RWPE2 (cell line): ENCODE measurements at regions not wholly inside any gene's neighbourhood (a gene's known extent, or its start where the extent isn't known, plus 50 kb on each side); places are given as distances from the start of the nearest gene placed in this dataset.

Experiments
- ATAC-seq: fragments of 200-7000 bp; cut with Tn5 transposase; 3 replicates; pipeline ENCODE4 v1.9.1; 2021; ENCODE audit warnings: low read depth
- DNase-seq: peaks from one replicate; pipeline ENCODE4 v3.0.0-alpha.2; 2020; ENCODE audit warnings: low spot score
- H3K27ac ChIP-seq: fragments of 450-650 bp; 2 replicates; pipeline ENCODE4 v1.5.1; 2017; ENCODE audit warnings: mild to moderate bottlenecking; ENCODE audit not compliant: poor library complexity, severe bottlenecking
- H3K27me3 ChIP-seq: fragments of 250-450 bp; sonication (Bioruptor Pico); 2 replicates; pipeline ENCODE4 v1.5.1; 2021; ENCODE audit warnings: mild to moderate bottlenecking, moderate library complexity; ENCODE audit not compliant: insufficient read depth, poor library complexity, severe bottlenecking
- H3K36me3 ChIP-seq: fragments of 250-450 bp; sonication (Bioruptor Pico); 2 replicates; pipeline ENCODE4 v1.5.1; 2020; ENCODE audit warnings: low read depth, mild to moderate bottlenecking, moderate library complexity
- H3K4me1 ChIP-seq: fragments of 250-450 bp; sonication (Bioruptor Pico); 2 replicates; pipeline ENCODE4 v1.5.1; 2021; ENCODE audit warnings: mild to moderate bottlenecking, moderate library complexity; ENCODE audit not compliant: insufficient read depth, poor library complexity, severe bottlenecking
- H3K4me3 ChIP-seq: fragments of 250-450 bp; sonication (Bioruptor Pico); 2 replicates; pipeline ENCODE4 v1.5.1; 2021; ENCODE audit warnings: mild to moderate bottlenecking, moderate library complexity; ENCODE audit not compliant: severe bottlenecking
- H3K9me3 ChIP-seq: fragments of 250-450 bp; sonication (Bioruptor Pico); 2 replicates; pipeline ENCODE4 v1.5.1; 2021; ENCODE audit warnings: mild to moderate bottlenecking, moderate library complexity; ENCODE audit not compliant: severe bottlenecking
- TF ChIP-seq, protein P1 (sequence below): fragments of 450-650 bp; IDR thresholded peaks from one replicate; pipeline ENCODE4 v1.5.1; 2017; ENCODE audit warnings: mild to moderate bottlenecking, moderate library complexity; ENCODE audit not compliant: poor library complexity, severe bottlenecking

DNA sequence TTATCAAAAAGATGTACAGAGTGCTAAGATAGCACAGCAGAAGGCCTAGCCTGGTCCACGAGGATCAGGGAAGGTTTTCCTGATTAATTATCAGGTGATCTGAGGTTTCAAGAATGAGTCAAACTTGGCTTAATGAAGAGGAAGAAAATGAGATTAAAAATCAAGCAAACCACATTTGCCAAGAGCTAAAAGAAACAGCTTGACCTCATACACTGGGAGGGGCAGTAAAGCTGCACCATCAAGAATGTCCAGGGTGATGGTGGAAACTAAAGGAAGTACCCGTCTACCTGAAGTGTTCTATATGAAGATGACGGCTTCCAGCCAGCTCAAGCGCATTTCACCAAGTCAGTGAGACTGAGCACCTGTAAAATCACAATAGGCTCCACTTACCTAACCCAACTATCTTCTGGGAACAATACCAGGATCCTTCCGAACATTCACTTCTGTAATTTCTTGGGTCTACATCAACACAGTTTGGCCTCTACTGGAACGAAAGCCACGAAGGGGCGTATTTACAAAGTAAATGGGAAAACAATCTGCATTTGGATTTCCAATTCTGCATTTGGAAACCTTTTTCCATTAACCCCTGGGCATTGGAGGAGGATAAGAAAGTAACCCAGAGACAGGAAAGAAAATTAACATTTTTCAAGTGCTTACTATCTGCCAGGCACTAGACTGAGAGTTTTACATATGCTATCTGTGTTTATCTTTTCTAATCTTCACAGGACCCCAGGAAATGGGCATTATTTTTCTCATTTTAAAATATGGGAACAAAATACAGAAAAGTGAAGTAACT, 114.0 kb upstream of the DCLK2 start:
- TF ChIP-seq, protein P1, sequence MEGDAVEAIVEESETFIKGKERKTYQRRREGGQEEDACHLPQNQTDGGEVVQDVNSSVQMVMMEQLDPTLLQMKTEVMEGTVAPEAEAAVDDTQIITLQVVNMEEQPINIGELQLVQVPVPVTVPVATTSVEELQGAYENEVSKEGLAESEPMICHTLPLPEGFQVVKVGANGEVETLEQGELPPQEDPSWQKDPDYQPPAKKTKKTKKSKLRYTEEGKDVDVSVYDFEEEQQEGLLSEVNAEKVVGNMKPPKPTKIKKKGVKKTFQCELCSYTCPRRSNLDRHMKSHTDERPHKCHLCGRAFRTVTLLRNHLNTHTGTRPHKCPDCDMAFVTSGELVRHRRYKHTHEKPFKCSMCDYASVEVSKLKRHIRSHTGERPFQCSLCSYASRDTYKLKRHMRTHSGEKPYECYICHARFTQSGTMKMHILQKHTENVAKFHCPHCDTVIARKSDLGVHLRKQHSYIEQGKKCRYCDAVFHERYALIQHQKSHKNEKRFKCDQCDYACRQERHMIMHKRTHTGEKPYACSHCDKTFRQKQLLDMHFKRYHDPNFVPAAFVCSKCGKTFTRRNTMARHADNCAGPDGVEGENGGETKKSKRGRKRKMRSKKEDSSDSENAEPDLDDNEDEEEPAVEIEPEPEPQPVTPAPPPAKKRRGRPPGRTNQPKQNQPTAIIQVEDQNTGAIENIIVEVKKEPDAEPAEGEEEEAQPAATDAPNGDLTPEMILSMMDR = no peak
- no peak overlapping the region for H3K4me3 ChIP-seq
- H3K9me3 ChIP-seq = no peaks in the 10 kb centered on the region
- no peaks in the 10 kb centered on the region for H3K36me3 ChIP-seq
- H3K27ac ChIP-seq = no peak overlapping the region
- H3K27me3 ChIP-seq = peaks cover 3% of the 10 kb centered on the region
- ATAC-seq (no peak), DNase-seq (no peak)
- no peaks in the 10 kb centered on the region for H3K4me1 ChIP-seq

DNA sequence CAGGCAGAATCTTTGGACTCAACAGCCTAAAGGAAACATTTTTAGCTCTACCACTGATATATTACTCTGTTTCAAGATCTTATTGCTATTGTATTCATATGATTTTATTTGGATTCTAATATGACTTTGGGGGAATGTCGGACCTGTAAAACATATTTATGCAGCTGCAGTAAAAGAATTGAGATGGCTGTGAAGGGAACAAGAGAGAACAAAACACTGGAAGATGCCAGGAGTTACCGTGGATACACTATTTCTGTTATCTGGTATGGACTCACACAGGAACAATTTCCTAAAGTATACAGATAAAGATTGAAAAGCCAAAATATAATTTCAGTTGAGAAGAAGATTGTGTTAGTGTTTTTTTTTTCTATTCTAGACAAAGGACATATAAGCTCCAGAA, 113.0 kb upstream of the DCLK2 start:
- no peaks in the 10 kb centered on the region for H3K9me3 ChIP-seq
- H3K4me1 ChIP-seq = no peaks in the 10 kb centered on the region
- no peaks in the 10 kb centered on the region for H3K36me3 ChIP-seq
- no peak overlapping the region for H3K4me3 ChIP-seq
- DNase-seq (no peak), ATAC-seq (no peak)
- no peak overlapping the region for H3K27ac ChIP-seq
- TF ChIP-seq, protein P1 = no peak
- peaks cover 3% of the 10 kb centered on the region for H3K27me3 ChIP-seq

DNA sequence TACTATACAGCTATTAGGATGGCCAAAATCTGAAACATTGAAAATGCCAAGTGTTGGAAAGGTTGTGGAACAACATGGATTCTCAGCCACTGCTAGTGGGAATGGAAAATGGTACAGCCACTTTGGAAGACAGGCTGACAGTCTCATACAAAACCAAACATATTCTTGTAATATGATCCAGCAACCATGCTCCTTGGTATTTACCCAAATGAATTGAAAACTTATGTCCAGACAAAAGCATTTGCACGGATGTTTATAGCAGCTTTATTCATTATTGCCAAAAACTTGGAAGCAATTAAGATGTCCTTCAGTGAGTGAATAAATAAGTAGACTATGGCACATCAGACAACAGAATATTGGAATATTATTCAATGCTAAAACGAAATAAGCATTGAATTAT, 105.8 kb upstream of the DCLK2 start:
- Histone ChIP-seq H3K27ac (no peak overlapping the region), H3K4me1 (no peaks in the 10 kb centered on the region), H3K36me3 (no peaks in the 10 kb centered on the region), H3K9me3 (no peaks in the 10 kb centered on the region), H3K4me3 (no peak overlapping the region), H3K27me3 (peaks cover 3% of the 10 kb centered on the region)
- ATAC-seq (no peak), DNase-seq (no peak)
- TF ChIP-seq, protein P1 = no peak

DNA sequence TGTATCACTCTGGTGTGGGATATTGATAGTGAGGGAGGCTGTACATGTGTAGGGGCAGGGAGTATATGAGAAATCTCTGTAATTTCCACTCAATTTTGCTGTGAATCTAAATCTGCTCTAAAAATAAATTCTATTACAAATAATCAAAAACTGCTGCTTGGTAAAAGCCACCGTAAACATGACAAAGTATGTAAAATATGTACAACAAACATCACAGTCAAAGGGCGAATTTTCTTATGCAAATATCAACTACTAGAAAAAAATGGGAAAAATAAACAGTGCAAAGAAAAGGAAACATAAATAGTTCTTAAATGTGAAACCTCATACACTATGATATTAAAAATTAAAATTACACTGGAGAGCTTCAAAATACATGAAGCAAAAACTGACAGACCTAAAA, 105.1 kb upstream of the DCLK2 start:
- DNase-seq = no peak
- Histone ChIP-seq H3K27me3 (peaks cover 3% of the 10 kb centered on the region), H3K4me1 (no peaks in the 10 kb centered on the region), H3K4me3 (no peak overlapping the region), H3K36me3 (no peaks in the 10 kb centered on the region), H3K27ac (no peak overlapping the region), H3K9me3 (no peaks in the 10 kb centered on the region)
- no peak for ATAC-seq
- TF ChIP-seq, protein P1 = no peak

DNA sequence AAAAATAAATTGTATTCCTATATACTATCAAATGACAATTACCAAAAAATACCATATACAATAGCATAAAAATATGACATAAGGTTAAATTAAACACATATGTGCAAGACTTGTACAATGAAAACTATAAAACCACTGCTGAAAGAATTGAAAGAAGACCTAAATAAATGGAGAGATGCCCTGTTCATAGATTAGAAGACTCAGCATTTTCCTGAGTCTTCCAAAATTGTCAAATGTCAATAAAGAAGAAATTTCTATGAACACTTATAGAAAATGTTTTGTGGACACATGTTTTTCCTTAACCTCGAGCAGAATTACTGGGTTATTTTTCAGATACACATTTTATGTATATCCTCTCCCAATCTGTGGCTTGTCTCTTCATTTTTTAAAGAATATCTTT, 103.1 kb upstream of the DCLK2 start:
- TF ChIP-seq, protein P1 = no peak
- H3K4me3 ChIP-seq = no peak overlapping the region
- no peak overlapping the region for H3K27ac ChIP-seq
- H3K27me3 ChIP-seq = peaks cover 3% of the 10 kb centered on the region
- no peaks in the 10 kb centered on the region for H3K4me1 ChIP-seq
- H3K9me3 ChIP-seq = no peaks in the 10 kb centered on the region
- ATAC-seq (no peak), DNase-seq (no peak)
- no peaks in the 10 kb centered on the region for H3K36me3 ChIP-seq
